IgD-negative memory B cell (primary cell): ENCODE measurements at regions not wholly inside any gene's neighbourhood (a gene's known extent, or its start where the extent isn't known, plus 50 kb on each side); places are given as distances from the start of the nearest gene placed in this dataset.

Experiments used
- H3K27ac Mint-ChIP-seq, 3 donors: one replicate each; pipeline ENCODE4 v1.8.0; 2020 to 2022; ENCODE audit warnings: mild to moderate bottlenecking in 3 of 3, mixed read lengths in 3 of 3, moderate library complexity in 1 of 3
- H3K27me3 Mint-ChIP-seq: one replicate; pipeline ENCODE4 v1.8.0; 2021; ENCODE audit warnings: mixed read lengths
- H3K36me3 Mint-ChIP-seq: one replicate; pipeline ENCODE4 v1.8.0; 2020; ENCODE audit warnings: mild to moderate bottlenecking, mixed read lengths
- H3K4me1 Mint-ChIP-seq, 3 donors: one replicate each; pipeline ENCODE4 v1.8.0; 2020 to 2022; ENCODE audit warnings: mixed read lengths in 3 of 3, mild to moderate bottlenecking in 1 of 3
- H3K4me3 Mint-ChIP-seq, 4 donors: one replicate each; pipeline ENCODE4 v1.8.0; 2020 to 2022; ENCODE audit warnings: mild to moderate bottlenecking in 4 of 4, mixed read lengths in 4 of 4, moderate library complexity in 3 of 4
- H3K9me3 Mint-ChIP-seq, 3 donors: one replicate each; pipeline ENCODE4 v1.8.0; 2020 to 2021; ENCODE audit warnings: mixed read lengths in 3 of 3, mild to moderate bottlenecking in 1 of 3

GRCh38 chr20:60895363-60896079 is 356.5 kb upstream of the CDH4 start:
- H3K27me3 Mint-ChIP-seq, result no peaks in the 10 kb centered on the region
- H3K4me1 Mint-ChIP-seq, result no peaks in the 10 kb centered on the region
- no peak overlapping the region for H3K4me3 Mint-ChIP-seq
- H3K27ac Mint-ChIP-seq, result no peak overlapping the region
- H3K36me3 Mint-ChIP-seq, result no peaks in the 10 kb centered on the region
- H3K9me3 Mint-ChIP-seq, result peaks cover 0 to 5% (median 0%) of the 10 kb centered on the region in 3 donors

GRCh38 chr20:60897976-60898375 is 354.1 kb upstream of the CDH4 start:
- H3K4me3 Mint-ChIP-seq, result no peak overlapping the region
- H3K27ac Mint-ChIP-seq, result no peak overlapping the region
- H3K36me3 Mint-ChIP-seq, result no peaks in the 10 kb centered on the region
- H3K4me1 Mint-ChIP-seq, result no peaks in the 10 kb centered on the region
- H3K27me3 Mint-ChIP-seq, result no peaks in the 10 kb centered on the region
- peaks cover 2 to 7% (median 6%) of the 10 kb centered on the region in 3 donors for H3K9me3 Mint-ChIP-seq

GRCh38 chr20:60899320-60899719 is 352.7 kb upstream of the CDH4 start:
- H3K9me3 Mint-ChIP-seq, result peaks cover 2 to 7% (median 6%) of the 10 kb centered on the region in 3 donors
- no peaks in the 10 kb centered on the region for H3K36me3 Mint-ChIP-seq
- H3K4me1 Mint-ChIP-seq, result no peaks in the 10 kb centered on the region
- no peaks in the 10 kb centered on the region for H3K27me3 Mint-ChIP-seq
- no peak overlapping the region for H3K27ac Mint-ChIP-seq
- no peak overlapping the region for H3K4me3 Mint-ChIP-seq

GRCh38 chr20:60900618-60901017 is 351.4 kb upstream of the CDH4 start:
- H3K4me3 Mint-ChIP-seq, result no peak overlapping the region
- no peaks in the 10 kb centered on the region for H3K36me3 Mint-ChIP-seq

GRCh38 chr20:60901831-60902230 is 350.2 kb upstream of the CDH4 start:
- Mint-ChIP-seq H3K27ac (no peak overlapping the region), H3K4me3 (no peak overlapping the region), H3K4me1 (no peaks in the 10 kb centered on the region), H3K9me3 (peaks cover 2 to 7% (median 6%) of the 10 kb centered on the region in 3 donors), H3K27me3 (no peaks in the 10 kb centered on the region), H3K36me3 (no peaks in the 10 kb centered on the region)

More at GRCh38 chr20:60900618-60901017, 351.4 kb upstream of the CDH4 start:
- Mint-ChIP-seq H3K27me3 (no peaks in the 10 kb centered on the region), H3K9me3 (peaks cover 2 to 7% (median 6%) of the 10 kb centered on the region in 3 donors), H3K4me1 (no peaks in the 10 kb centered on the region), H3K27ac (no peak overlapping the region)

GRCh38 chr20:60903325-60903971 is 348.6 kb upstream of the CDH4 start:
- Mint-ChIP-seq H3K27me3 (no peaks in the 10 kb centered on the region), H3K9me3 (peaks cover 2 to 7% (median 6%) of the 10 kb centered on the region in 3 donors), H3K27ac (no peak overlapping the region), H3K4me1 (no peaks in the 10 kb centered on the region), H3K36me3 (no peaks in the 10 kb centered on the region), H3K4me3 (no peak overlapping the region)

- no peaks in the 10 kb centered on the region for H3K27me3 Mint-ChIP-seq
- H3K4me3 Mint-ChIP-seq, result no peak overlapping the region
- H3K36me3 Mint-ChIP-seq, result no peaks in the 10 kb centered on the region
- H3K27ac Mint-ChIP-seq, result no peak overlapping the region
- peaks cover 4 to 9% (median 6%) of the 10 kb centered on the region in 3 donors for H3K9me3 Mint-ChIP-seq
- no peaks in the 10 kb centered on the region for H3K4me1 Mint-ChIP-seq
Measured at GRCh38 chr20:60904730-60905129, 347.3 kb upstream of the CDH4 start.

GRCh38 chr20:60905919-60906318 is 346.1 kb upstream of the CDH4 start:
- Mint-ChIP-seq H3K36me3 (no peaks in the 10 kb centered on the region), H3K4me3 (no peak overlapping the region), H3K27ac (no peak overlapping the region), H3K9me3 (peaks cover 4 to 12% (median 9%) of the 10 kb centered on the region in 3 donors), H3K4me1 (no peaks in the 10 kb centered on the region), H3K27me3 (no peaks in the 10 kb centered on the region)

- no peaks in the 10 kb centered on the region for H3K27me3 Mint-ChIP-seq
- H3K27ac Mint-ChIP-seq, result no peak overlapping the region
- H3K4me3 Mint-ChIP-seq, result no peak overlapping the region
- H3K9me3 Mint-ChIP-seq, result peaks cover 4 to 12% (median 9%) of the 10 kb centered on the region in 3 donors
- no peaks in the 10 kb centered on the region for H3K4me1 Mint-ChIP-seq
- no peaks in the 10 kb centered on the region for H3K36me3 Mint-ChIP-seq
Measured at GRCh38 chr20:60906555-60906954, 345.5 kb upstream of the CDH4 start.

- Mint-ChIP-seq H3K36me3 (no peaks in the 10 kb centered on the region), H3K27ac (no peak overlapping the region), H3K4me1 (no peaks in the 10 kb centered on the region), H3K9me3 (peaks cover 6 to 35% (median 10%) of the 10 kb centered on the region in 3 donors), H3K4me3 (no peak overlapping the region), H3K27me3 (no peaks in the 10 kb centered on the region)
Measured at GRCh38 chr20:60913298-60913697, 338.8 kb upstream of the CDH4 start.

- no peaks in the 10 kb centered on the region for H3K36me3 Mint-ChIP-seq
- H3K4me3 Mint-ChIP-seq, result no peak overlapping the region
- H3K27ac Mint-ChIP-seq, result no peak overlapping the region
- H3K27me3 Mint-ChIP-seq, result no peaks in the 10 kb centered on the region
- H3K9me3 Mint-ChIP-seq, result peaks cover 4 to 20% (median 6%) of the 10 kb centered on the region in 3 donors
- H3K4me1 Mint-ChIP-seq, result no peaks in the 10 kb centered on the region
Measured at GRCh38 chr20:60921022-60921622, 330.9 kb upstream of the CDH4 start.

- H3K4me1 Mint-ChIP-seq, result no peaks in the 10 kb centered on the region
- peaks cover 2% of the 10 kb centered on the region for H3K36me3 Mint-ChIP-seq
- no peaks in the 10 kb centered on the region for H3K27me3 Mint-ChIP-seq
- H3K4me3 Mint-ChIP-seq, result no peak overlapping the region
- H3K9me3 Mint-ChIP-seq, result peaks cover 0 to 6% (median 6%) of the 10 kb centered on the region in 3 donors
- H3K27ac Mint-ChIP-seq, result no peak overlapping the region
Measured at GRCh38 chr20:60926831-60927230, 325.2 kb upstream of the CDH4 start.

GRCh38 chr20:60928341-60928740 is 323.7 kb upstream of the CDH4 start:
- peaks cover 0 to 6% (median 6%) of the 10 kb centered on the region in 3 donors for H3K9me3 Mint-ChIP-seq
- no peaks in the 10 kb centered on the region for H3K4me1 Mint-ChIP-seq
- no peaks in the 10 kb centered on the region for H3K27me3 Mint-ChIP-seq
- H3K36me3 Mint-ChIP-seq, result peaks cover 2% of the 10 kb centered on the region
- no peak overlapping the region for H3K27ac Mint-ChIP-seq
- H3K4me3 Mint-ChIP-seq, result no peak overlapping the region

- Mint-ChIP-seq H3K4me1 (no peaks in the 10 kb centered on the region), H3K27ac (no peak overlapping the region), H3K27me3 (no peaks in the 10 kb centered on the region), H3K9me3 (peaks cover 0 to 5% (median 0%) of the 10 kb centered on the region in 3 donors), H3K4me3 (no peak overlapping the region), H3K36me3 (peaks cover 2% of the 10 kb centered on the region)
Measured at GRCh38 chr20:60930023-60930790, 321.9 kb upstream of the CDH4 start.

GRCh38 chr20:60931696-60932095 is 320.4 kb upstream of the CDH4 start:
- Mint-ChIP-seq H3K9me3 (peaks cover 0 to 5% (median 0%) of the 10 kb centered on the region in 3 donors), H3K36me3 (peaks cover 2% of the 10 kb centered on the region), H3K4me1 (no peaks in the 10 kb centered on the region), H3K27ac (no peak overlapping the region), H3K4me3 (no peak overlapping the region), H3K27me3 (no peaks in the 10 kb centered on the region)
